Heart left ventricle (tissue), 13 donors: ENCODE measurements at regions not wholly inside any gene's neighbourhood (a gene's known extent, or its start where the extent isn't known, plus 50 kb on each side); places are given as distances from the start of the nearest gene placed in this dataset.

Source experiments
- CTCF ChIP-seq, 12 donors: fragments of 200-600 bp; sonication (generic) in 4 of 12; IDR thresholded peaks; one replicate each; pipeline versions ENCODE4 v1.5.0 to v1.8.0; 2018 to 2022; ENCODE audit warnings: antibody characterized with exemption in 12 of 12, mild to moderate bottlenecking in 5 of 12
- POLR2A ChIP-seq, 2 donors: fragments of 450-650 bp; IDR thresholded peaks; one replicate each; pipeline ENCODE4 v1.6.1; 2017; ENCODE audit warnings: antibody characterized with exemption in 2 of 2, mild to moderate bottlenecking in 2 of 2, moderate library complexity in 2 of 2
- donor health status: ischemic (EF 13 %, LVEDD 7.1; RV severe dilation, severe dysfunction).
- donor health status: DM: no; HTN: yes; CAD: no.
- donor health status: DM: no; HTN: no; CAD: no.
- donor health status: ischemic (EF 25% LVEDD 6.9; RV normal size, moderate dysfunction).
- donor health status: ischemic (EF 25% LVEDD 5.7; RV mildly dilated, moderate dysfunction).
- donor health status: ischemic (EF 35%, LVEDD 5.7; RV mildly dilated, moderate dysfunction).
- donor health status: nonischemic (EF 11% LVEDD 7.7; RV severe dilation, severe dysfunction).
- donor health status: DM: yes; HTN: yes; CAD: no.
- donor health status: PGD.
- donor health status: ischemic (EF 29% LVEDD 5.4; RV normal size, mild dysfunction).
- donor health status: nonischemic (EF 23%, LVEDD 6.1; RV moderate dilation, normal function).

GRCh38 chr3:19598870-19599269, 335.1 kb downstream of the EFHB start:
- TF ChIP-seq POLR2A (IDR thresholded peaks at IDR 0.05) (no peak), CTCF (IDR thresholded peaks at IDR 0.05) (no peak)
